Stomach (tissue), 4 donors: ENCODE measurements at regions not wholly inside any gene's neighbourhood (a gene's known extent, or its start where the extent isn't known, plus 50 kb on each side); places are given as distances from the start of the nearest gene placed in this dataset.

Source experiments
- CTCF ChIP-seq, 7 experiments: fragments of 450-650 bp in 4 of 7; fragments of 200-600 bp in 3 of 7; sonication (generic) in 3 of 7; IDR thresholded peaks; one replicate each; pipeline ENCODE4 v1.5.1; 2016 to 2019; ENCODE audit warnings: antibody characterized with exemption in 7 of 7, control low read depth in 2 of 7, mild to moderate bottlenecking in 1 of 7
- POLR2AphosphoS5 ChIP-seq, 3 donors: sonication (generic); formaldehyde crosslinking; IDR thresholded peaks; one replicate each; pipeline ENCODE4 v1.6.1; 2016; ENCODE audit warnings: antibody characterized with exemption in 3 of 3

GRCh38 chr14:98172243-98172778 lies 1099.7 kb downstream of the BCL11B start:
- TF ChIP-seq POLR2AphosphoS5 (IDR thresholded peaks at IDR 0.05) (no peak), CTCF (IDR thresholded peaks at IDR 0.05) (no peak)
